ENCODE measurements at regions not wholly inside any gene's neighbourhood (a gene's known extent, or its start where the extent isn't known, plus 50 kb on each side); places are given as distances from the start of the nearest gene placed in this dataset.

- no peak for FAIRE-seq
- H3K36me3 ChIP-seq (ENCODE audit: control insufficient read depth in 2 of 2, extremely low read depth in 1 of 2, insufficient read depth in 2 of 2, low read length in 2 of 2): no peaks in the 10 kb centered on the region
- no peak for DNase-seq (ENCODE audit: low read depth, low spot score)
- no peak overlapping the region for H3K9ac ChIP-seq (replicated peaks; ENCODE audit: extremely low read depth, insufficient read depth, low read length)
- H3K27me3 ChIP-seq (ENCODE audit: control insufficient read depth in 2 of 2, insufficient read depth in 2 of 2, low read length in 2 of 2): no peaks in the 10 kb centered on the region
- H4K20me1 ChIP-seq (replicated peaks; ENCODE audit: control insufficient read depth, extremely low read depth, insufficient read depth, low read length): no peaks in the 10 kb centered on the region
- BruUV-seq (replicated peaks): no TSS peak
- no peaks in the 10 kb centered on the region for H3K9me1 ChIP-seq (replicated peaks; ENCODE audit: control insufficient read depth, extremely low read depth, insufficient read depth, low read length)
- H3K4me1 ChIP-seq (ENCODE audit: control insufficient read depth, extremely low read depth, insufficient read depth, low read length): no peaks in the 10 kb centered on the region
- ChIA-PET POLR2A (no interaction called here), CTCF (no interaction called here)
- H3K9me3 ChIP-seq (replicated peaks; ENCODE audit: control insufficient read depth, insufficient read depth, low read length): no peaks in the 10 kb centered on the region
- H3K27ac ChIP-seq (ENCODE audit: insufficient read depth, low read depth, low read length): no peak overlapping the region
- no peak overlapping the region for H3K4me3 ChIP-seq (replicated peaks in 1 of 3; ENCODE audit: insufficient read depth in 1 of 3, low read depth in 1 of 3, low read length in 3 of 3)
- intact Hi-C loops (cut with micrococcal nuclease): no loop called here
- no peak for TF ChIP-seq CTCF (IDR thresholded peaks at IDR 0.05; ENCODE audit: extremely low read depth in 1 of 2, insufficient read depth in 1 of 2, low read depth in 1 of 2, low read length in 2 of 2)
- no peak for TF ChIP-seq MAX (IDR thresholded peaks at IDR 0.05; ENCODE audit: insufficient read depth, insufficient read length)
- TF ChIP-seq GATA2 (IDR thresholded peaks at IDR 0.05; ENCODE audit: insufficient read depth, insufficient read length, low read depth, low read length): no peak
- no peak for TF ChIP-seq POLR2AphosphoS5 (IDR thresholded peaks at IDR 0.05; ENCODE audit: insufficient read depth, low read depth, low read length)
- no peak for TF ChIP-seq POLR2A (IDR thresholded peaks at IDR 0.05; ENCODE audit: low read depth, low read length)
- no peak for TF ChIP-seq FOS (IDR thresholded peaks at IDR 0.05; ENCODE audit: borderline replicate concordance, insufficient read depth, low read length)
- no peak for TF ChIP-seq EZH2 (IDR thresholded peaks at IDR 0.05; ENCODE audit: borderline replicate concordance, low read depth, low read length, severe bottlenecking)
- TF ChIP-seq MYC (IDR thresholded peaks at IDR 0.05; ENCODE audit: low read depth, low read length): no peak
- dilution Hi-C loops (cut with MboI; ENCODE audit: extremely low pct_ligation_motif_present, low sequenced_read_pairs): no loop called here
- H2AFZ ChIP-seq (ENCODE audit: low read depth, low read length): no peak overlapping the region
- H3K4me2 ChIP-seq (ENCODE audit: insufficient read depth, low read length): no peak overlapping the region
- no peaks in the 10 kb centered on the region for H3K79me2 ChIP-seq (ENCODE audit: control insufficient read depth, insufficient read depth, low read length)
Observed at GRCh38 chr1:194033646-194034045, 847.2 kb upstream of the B3GALT2 start.
